Body of pancreas (tissue), 4 donors: ENCODE measurements at regions not wholly inside any gene's neighbourhood (a gene's known extent, or its start where the extent isn't known, plus 50 kb on each side); places are given as distances from the start of the nearest gene placed in this dataset.
"Not testable (repeated sequence)": the region's sequence is repeated elsewhere in the genome, so short reads cannot be mapped to it uniquely, and the experiment has no call there.

Experiments
- ATAC-seq: fragments of 150-250 bp; one replicate; pipeline ENCODE4 v1.9.1; 2016
- DNase-seq, 4 donors: peaks; one replicate each; pipeline ENCODE4 v3.0.0-alpha.2; 2019
- H3K27ac ChIP-seq, 4 donors: fragments of 200-600 bp; sonication (generic); 1 replicate in 3 of 4; 2 replicates in 1 of 4; pipeline versions ENCODE4 v1.5.1 to v1.6.1; 2016 to 2019; ENCODE audit warnings: mild to moderate bottlenecking in 1 of 4, mixed read lengths in 1 of 4, moderate library complexity in 1 of 4
- H3K27me3 ChIP-seq, 2 donors: fragments of 200-600 bp; sonication (generic); one replicate each; pipeline ENCODE4 v1.6.0; 2016; ENCODE audit warnings: mild to moderate bottlenecking in 1 of 2
- H3K36me3 ChIP-seq, 2 donors: fragments of 200-600 bp; sonication (generic); replicated peaks in 1 of 2; 2 replicates each; pipeline ENCODE4 v1.5.1; 2016; ENCODE audit warnings: low read depth in 2 of 2; ENCODE audit not compliant: insufficient read depth in 1 of 2
- H3K4me1 ChIP-seq: fragments of 200-600 bp; sonication (generic); one replicate; pipeline ENCODE4 v1.6.0; 2016
- H3K4me3 ChIP-seq, 2 donors: fragments of 200-600 bp; sonication (generic); 1 replicate in 1 of 2; 2 replicates in 1 of 2; pipeline ENCODE4 v1.5.1; 2016 to 2019
- H3K9me3 ChIP-seq, 3 donors: fragments of 200-600 bp; sonication (generic); 1 replicate in 2 of 3; 2 replicates in 1 of 3; pipeline ENCODE4 v1.5.1; 2016
- WGBS, 2 donors: methylation state at CpG; one replicate each; pipeline ENCODE4 v1.1.5; 2017; 5-methylcytosine and 5-hydroxymethylcytosine counted together
- intact Hi-C: fragments of 100-400 bp; cut with DNase I; formaldehyde crosslinking; loops from one replicate; pipeline ENCODE4 v1.15.1; 2023

DNA sequence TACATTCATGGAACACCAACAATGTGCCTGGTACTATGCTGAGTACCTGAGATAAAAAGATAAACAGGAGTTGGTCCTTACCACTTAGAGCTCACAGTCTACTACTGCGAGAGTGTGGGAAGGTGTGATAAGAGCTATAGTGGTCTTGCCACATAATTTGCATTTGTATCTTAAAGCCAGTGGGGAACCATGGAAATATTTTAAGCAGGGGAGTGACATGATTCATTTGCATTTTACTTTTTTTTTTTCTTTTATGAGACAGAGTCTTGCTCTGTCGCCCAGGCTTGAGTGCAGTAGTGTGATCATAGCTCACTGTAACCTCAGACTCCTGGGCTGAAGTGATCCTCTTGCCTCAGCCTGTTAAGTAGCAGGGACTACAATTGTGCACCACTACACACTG lies 53.6 kb downstream of the SRGAP2 start:
- H3K9me3 ChIP-seq, H3K27ac ChIP-seq, H3K4me3 ChIP-seq, intact Hi-C loops, ATAC-seq, DNase-seq, H3K36me3 ChIP-seq, H3K4me1 ChIP-seq, H3K27me3 ChIP-seq: not testable (repeated sequence)
- no CpG with 5 or more reads among the region's 2 CpGs for WGBS, 2 donors

DNA sequence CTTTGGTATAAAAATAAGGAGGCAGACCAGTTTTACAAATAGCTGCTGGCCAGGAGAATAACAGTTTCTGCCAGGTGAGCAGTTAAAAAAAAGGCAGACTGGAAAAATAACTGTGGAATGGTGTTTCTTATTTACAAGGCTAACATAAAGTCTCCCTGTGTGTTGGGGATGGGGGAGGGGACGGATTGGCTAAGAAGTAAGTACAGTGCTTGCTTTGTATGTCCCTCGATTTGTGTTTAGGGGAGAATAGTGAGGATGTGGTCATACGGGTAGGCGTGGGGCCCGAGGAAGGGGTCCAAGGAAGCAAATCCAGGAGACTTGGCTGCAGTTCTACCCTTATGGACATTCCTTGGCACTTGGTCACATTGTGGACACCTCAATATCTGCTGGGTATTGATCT lies 58.1 kb downstream of the SRGAP2 start:
- DNase-seq, H3K9me3 ChIP-seq, H3K27ac ChIP-seq, H3K36me3 ChIP-seq, intact Hi-C loops, ATAC-seq, H3K4me1 ChIP-seq, H3K27me3 ChIP-seq, H3K4me3 ChIP-seq: not testable (repeated sequence)
- 49 to 60% methylated on average over 4 to 5 of the region's 5 CpGs for WGBS, 2 donors

DNA sequence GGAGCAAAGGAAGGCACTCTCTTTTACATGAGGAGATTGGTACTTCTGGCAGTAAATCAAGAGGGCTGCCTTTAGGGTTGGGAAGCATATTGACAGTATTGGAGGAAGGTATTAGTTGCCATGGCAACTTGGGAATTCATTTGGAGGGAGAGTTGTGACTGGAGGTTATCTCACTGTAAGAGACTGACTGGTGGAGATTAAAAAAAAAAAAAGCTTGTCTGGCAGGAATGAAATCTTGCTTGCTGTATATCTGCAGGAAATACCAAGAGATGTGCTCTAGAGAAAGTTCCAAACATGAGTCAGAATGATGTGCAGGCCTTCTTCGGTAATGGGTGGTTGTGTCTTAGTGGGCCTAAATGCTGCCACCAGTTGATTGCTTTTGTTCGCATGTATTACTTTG lies 59.1 kb downstream of the SRGAP2 start:
- H3K27ac ChIP-seq, ATAC-seq, intact Hi-C loops, DNase-seq, H3K4me3 ChIP-seq, H3K4me1 ChIP-seq, H3K27me3 ChIP-seq, H3K9me3 ChIP-seq, H3K36me3 ChIP-seq: not testable (repeated sequence)
- 100% methylated on average over 1 of the region's 2 CpGs; no CpG with 5 or more reads in 1 of the 2 donors for WGBS, 2 donors

- H3K4me1 ChIP-seq, intact Hi-C loops, H3K9me3 ChIP-seq, H3K27ac ChIP-seq, H3K27me3 ChIP-seq, H3K36me3 ChIP-seq, DNase-seq, ATAC-seq, H3K4me3 ChIP-seq: not testable (repeated sequence)
- WGBS, 2 donors: no CpG with 5 or more reads among the region's 2 CpGs
Observed at GRCh38 chr1:206264916-206265315, 61.6 kb downstream of the SRGAP2 start.

DNA sequence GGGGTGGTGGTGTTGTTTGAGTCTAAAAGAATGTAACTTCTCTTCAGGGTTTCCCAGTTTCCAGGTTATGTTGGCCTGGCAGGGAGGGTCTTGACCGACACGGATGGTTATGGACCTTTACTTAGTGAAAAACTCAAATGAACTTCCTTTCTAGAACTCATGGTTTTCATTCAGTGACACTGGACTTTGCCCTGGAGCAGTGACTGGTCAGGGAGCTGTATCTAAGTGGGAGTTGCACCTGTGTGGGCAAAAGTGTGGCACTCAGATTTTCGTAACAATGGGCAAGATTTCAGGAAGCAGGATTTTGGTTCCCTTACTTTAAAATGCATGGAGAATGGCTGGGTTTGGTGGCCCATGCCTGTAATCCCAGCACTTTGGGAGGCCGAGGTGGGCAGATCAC lies 67.8 kb downstream of the SRGAP2 start:
- intact Hi-C loops, H3K4me3 ChIP-seq, DNase-seq, H3K9me3 ChIP-seq, H3K27ac ChIP-seq, H3K27me3 ChIP-seq, H3K4me1 ChIP-seq, H3K36me3 ChIP-seq, ATAC-seq: not testable (repeated sequence)
- WGBS, 2 donors: no CpG with 5 or more reads among the region's 4 CpGs

- 50% methylated on average over 1 of the region's 1 CpG; no CpG with 5 or more reads in 1 of the 2 donors for WGBS, 2 donors
Observed at GRCh38 chr1:206273104-206273503, 69.8 kb downstream of the SRGAP2 start.

GRCh38 chr1:206276143-206276542 lies 72.8 kb downstream of the SRGAP2 start:
- H3K36me3 ChIP-seq, H3K9me3 ChIP-seq, H3K27ac ChIP-seq, H3K4me3 ChIP-seq, H3K4me1 ChIP-seq, DNase-seq, intact Hi-C loops, ATAC-seq, H3K27me3 ChIP-seq: not testable (repeated sequence)
- WGBS, 2 donors: 0 to 11% methylated on average over 1 of the region's 2 CpGs

More at GRCh38 chr1:206273104-206273503, 69.8 kb downstream of the SRGAP2 start:
- H3K4me3 ChIP-seq, DNase-seq, H3K27ac ChIP-seq, H3K9me3 ChIP-seq, H3K27me3 ChIP-seq, intact Hi-C loops, H3K4me1 ChIP-seq, H3K36me3 ChIP-seq, ATAC-seq: not testable (repeated sequence)

DNA sequence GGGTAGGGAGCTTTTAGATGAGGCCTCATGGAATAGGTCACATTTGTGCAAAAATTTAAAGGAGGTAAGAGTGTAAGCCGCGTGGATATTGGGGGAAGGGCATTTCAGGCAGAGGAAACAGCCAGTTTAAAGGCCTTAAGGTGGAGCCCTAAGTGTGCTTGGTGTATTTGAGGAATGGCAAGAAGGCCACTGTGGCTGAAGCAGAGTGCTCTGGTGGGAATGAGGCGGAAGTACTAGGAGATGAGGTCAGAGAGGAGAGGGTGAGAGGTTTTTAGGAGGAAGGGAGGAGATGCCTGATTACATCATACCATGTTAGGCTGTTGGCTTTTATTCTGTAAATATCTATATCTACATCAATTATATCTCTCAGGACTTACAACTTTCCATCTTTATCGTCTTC lies 75.3 kb downstream of the SRGAP2 start:
- ATAC-seq: not testable (repeated sequence)
- WGBS, 2 donors: 69 to 77% methylated on average over 3 of the region's 4 CpGs

DNA sequence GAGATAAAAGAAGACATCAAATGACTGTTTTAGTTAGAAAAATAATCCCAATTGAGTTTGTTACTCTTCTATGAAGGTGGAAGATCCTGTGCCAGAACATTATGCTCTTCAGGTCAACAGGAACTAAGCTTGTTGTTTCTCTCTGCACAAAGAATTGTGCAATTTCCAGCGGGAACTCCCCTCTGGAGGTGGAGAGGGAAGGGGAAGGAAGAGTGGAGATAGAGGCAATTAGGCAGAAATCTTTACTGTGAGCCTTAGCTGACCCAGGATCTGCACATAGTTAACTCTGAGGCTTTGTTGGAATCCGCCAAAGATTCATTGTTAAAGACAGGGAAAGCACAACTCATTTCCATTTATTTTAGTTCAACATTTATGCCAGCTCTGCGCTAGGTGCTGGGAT lies 77.3 kb downstream of the SRGAP2 start:
- ATAC-seq, H3K4me3 ChIP-seq, DNase-seq, H3K27ac ChIP-seq, H3K36me3 ChIP-seq, H3K27me3 ChIP-seq, intact Hi-C loops, H3K4me1 ChIP-seq, H3K9me3 ChIP-seq: not testable (repeated sequence)
- 100% methylated on average over 1 of the region's 3 CpGs; no CpG with 5 or more reads in 1 of the 2 donors for WGBS, 2 donors

More for the DNA sequence above, 75.3 kb downstream of the SRGAP2 start:
- H3K4me3 ChIP-seq, H3K4me1 ChIP-seq, H3K27ac ChIP-seq, H3K9me3 ChIP-seq, intact Hi-C loops, H3K36me3 ChIP-seq, H3K27me3 ChIP-seq: not testable (repeated sequence)
- DNase-seq: peak in 1 of 4 donors; percentile 3

GRCh38 chr1:206281912-206282654 lies 78.7 kb downstream of the SRGAP2 start:
- H3K4me3 ChIP-seq, H3K36me3 ChIP-seq, DNase-seq, H3K9me3 ChIP-seq, H3K4me1 ChIP-seq, H3K27ac ChIP-seq, H3K27me3 ChIP-seq, intact Hi-C loops: not testable (repeated sequence)
- WGBS, 2 donors: no CpG with 5 or more reads among the region's 2 CpGs
- ATAC-seq: peak; percentile 33

GRCh38 chr1:206285024-206285960 lies 82.0 kb downstream of the SRGAP2 start:
- intact Hi-C loops, H3K4me1 ChIP-seq, H3K27me3 ChIP-seq, H3K36me3 ChIP-seq, H3K27ac ChIP-seq, H3K4me3 ChIP-seq, DNase-seq, H3K9me3 ChIP-seq, ATAC-seq: not testable (repeated sequence)
- 100% methylated on average over 1 to 3 of the region's 10 CpGs for WGBS, 2 donors
